ENCODE measurements at regions not wholly inside any gene's neighbourhood (a gene's known extent, or its start where the extent isn't known, plus 50 kb on each side); places are given as distances from the start of the nearest gene placed in this dataset.

DNA sequence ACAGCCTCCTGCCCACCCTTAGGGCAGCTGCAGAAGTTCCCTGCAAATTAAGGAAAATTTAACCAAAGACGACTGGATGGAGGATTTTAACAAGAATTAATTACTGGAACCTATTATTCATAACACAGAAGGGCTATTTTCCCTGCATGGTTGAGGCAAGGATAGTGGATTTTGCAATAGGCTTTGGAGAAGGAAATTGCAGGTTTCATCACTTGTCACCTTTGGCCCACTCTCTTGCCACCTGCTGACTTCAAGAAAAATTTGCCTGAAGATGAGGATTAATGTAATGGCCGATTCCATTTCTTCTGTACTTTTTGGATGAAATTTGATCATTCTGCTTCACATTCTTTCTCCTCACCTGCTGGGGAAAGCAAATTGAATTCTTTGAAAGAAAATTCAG is 261.7 kb downstream of the FGF9 start:
- TF ChIP-seq, protein P1, sequence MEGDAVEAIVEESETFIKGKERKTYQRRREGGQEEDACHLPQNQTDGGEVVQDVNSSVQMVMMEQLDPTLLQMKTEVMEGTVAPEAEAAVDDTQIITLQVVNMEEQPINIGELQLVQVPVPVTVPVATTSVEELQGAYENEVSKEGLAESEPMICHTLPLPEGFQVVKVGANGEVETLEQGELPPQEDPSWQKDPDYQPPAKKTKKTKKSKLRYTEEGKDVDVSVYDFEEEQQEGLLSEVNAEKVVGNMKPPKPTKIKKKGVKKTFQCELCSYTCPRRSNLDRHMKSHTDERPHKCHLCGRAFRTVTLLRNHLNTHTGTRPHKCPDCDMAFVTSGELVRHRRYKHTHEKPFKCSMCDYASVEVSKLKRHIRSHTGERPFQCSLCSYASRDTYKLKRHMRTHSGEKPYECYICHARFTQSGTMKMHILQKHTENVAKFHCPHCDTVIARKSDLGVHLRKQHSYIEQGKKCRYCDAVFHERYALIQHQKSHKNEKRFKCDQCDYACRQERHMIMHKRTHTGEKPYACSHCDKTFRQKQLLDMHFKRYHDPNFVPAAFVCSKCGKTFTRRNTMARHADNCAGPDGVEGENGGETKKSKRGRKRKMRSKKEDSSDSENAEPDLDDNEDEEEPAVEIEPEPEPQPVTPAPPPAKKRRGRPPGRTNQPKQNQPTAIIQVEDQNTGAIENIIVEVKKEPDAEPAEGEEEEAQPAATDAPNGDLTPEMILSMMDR (IDR thresholded peaks at IDR 0.05; ENCODE audit: insufficient read depth, low read length, missing control alignments), result no peak

DNA sequence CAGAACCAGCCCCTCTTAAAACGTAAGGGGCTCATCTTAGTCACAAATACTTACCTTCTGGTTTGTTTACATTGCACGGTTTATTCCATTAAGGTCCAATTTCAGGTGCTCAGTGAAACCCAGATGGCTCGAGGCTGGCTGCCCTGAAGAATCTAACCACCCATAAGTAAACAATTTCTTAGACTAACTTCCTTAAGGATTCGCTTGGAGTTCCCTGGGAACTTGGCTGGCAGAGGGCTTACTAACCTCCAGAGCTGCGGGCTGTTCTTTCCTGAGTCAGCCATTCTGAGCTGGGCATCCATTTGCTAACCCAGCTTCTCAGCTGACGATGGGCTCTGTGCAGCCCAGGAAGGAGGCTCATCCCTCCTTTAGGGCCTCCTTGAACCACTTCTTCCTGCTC is 262.1 kb downstream of the FGF9 start:
- DNase-seq (ENCODE audit: low read depth, low spot score), result no peak
- TF ChIP-seq, protein P1 (IDR thresholded peaks at IDR 0.05; ENCODE audit: insufficient read depth, low read length, missing control alignments), result no peak
- POLR2A ChIA-PET, result no interaction called here
- CTCF ChIA-PET, result no interaction called here
- H3K4me3 ChIP-seq (ENCODE audit: low read depth, low read length), result no peak overlapping the region

More for the DNA sequence above, 261.7 kb downstream of the FGF9 start:
- no peak for DNase-seq (ENCODE audit: low read depth, low spot score)
- ChIA-PET POLR2A (no interaction called here), CTCF (no interaction called here)
- H3K4me3 ChIP-seq (ENCODE audit: low read depth, low read length), result no peak overlapping the region

- CTCF ChIA-PET, result no interaction called here
- POLR2A ChIA-PET, result no interaction called here
- TF ChIP-seq, protein P1 (IDR thresholded peaks at IDR 0.05; ENCODE audit: insufficient read depth, low read length, missing control alignments), result no peak
- DNase-seq (ENCODE audit: low read depth, low spot score), result no peak
- no peak overlapping the region for H3K4me3 ChIP-seq (ENCODE audit: low read depth, low read length)
These were observed 263.4 kb downstream of the FGF9 start for GRCh38 chr13:21934284-21934683.

DNA sequence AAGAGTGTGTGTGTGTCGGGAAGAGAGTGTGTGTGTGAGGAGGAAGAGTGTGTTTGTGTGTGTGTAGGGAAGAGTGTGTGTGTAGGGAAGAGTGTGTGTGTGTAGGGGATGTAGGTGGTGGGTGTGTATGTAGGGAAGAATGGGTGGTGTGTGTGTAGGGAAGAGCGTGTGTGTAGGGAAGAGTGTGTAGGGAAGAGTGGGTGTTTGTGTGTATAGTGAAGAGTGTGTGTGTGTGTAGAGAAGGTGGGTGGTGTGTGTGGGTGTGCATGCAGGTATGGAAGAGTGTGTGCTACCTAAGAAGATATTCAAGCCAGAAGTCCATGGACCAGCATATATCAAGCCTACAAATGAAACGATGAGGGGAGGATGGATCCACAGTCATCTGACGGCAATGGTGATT is 265.8 kb downstream of the FGF9 start:
- ChIA-PET CTCF (no interaction called here), POLR2A (no interaction called here)
- no peak for DNase-seq (ENCODE audit: low read depth, low spot score)
- TF ChIP-seq, protein P1 (IDR thresholded peaks at IDR 0.05; ENCODE audit: insufficient read depth, low read length, missing control alignments), result no peak
- no peak overlapping the region for H3K4me3 ChIP-seq (ENCODE audit: low read depth, low read length)

DNA sequence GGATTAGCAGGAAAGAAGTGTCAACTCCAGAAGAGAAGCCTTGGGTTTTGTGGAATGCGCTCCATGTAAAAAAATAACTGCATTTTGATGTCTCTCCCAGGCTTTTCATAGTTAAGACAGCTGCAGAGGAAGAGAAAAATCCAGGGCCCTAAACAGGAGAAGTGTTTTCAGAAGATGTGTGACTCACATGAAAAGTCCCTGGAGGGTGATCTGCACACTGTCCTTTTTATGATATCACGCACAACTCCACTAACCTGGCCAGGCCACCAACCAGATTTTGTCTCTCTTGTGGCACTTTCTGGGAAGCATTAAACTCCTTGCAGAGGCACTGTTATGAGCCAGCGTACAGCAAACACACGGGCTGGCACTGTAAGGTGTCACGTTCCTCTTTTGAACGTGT is 267.3 kb downstream of the FGF9 start:
- ChIA-PET CTCF (no interaction called here), POLR2A (no interaction called here)
- H3K4me3 ChIP-seq (ENCODE audit: low read depth, low read length), result no peak overlapping the region
- no peak for DNase-seq (ENCODE audit: low read depth, low spot score)
- TF ChIP-seq, protein P1 (IDR thresholded peaks at IDR 0.05; ENCODE audit: insufficient read depth, low read length, missing control alignments), result no peak

DNA sequence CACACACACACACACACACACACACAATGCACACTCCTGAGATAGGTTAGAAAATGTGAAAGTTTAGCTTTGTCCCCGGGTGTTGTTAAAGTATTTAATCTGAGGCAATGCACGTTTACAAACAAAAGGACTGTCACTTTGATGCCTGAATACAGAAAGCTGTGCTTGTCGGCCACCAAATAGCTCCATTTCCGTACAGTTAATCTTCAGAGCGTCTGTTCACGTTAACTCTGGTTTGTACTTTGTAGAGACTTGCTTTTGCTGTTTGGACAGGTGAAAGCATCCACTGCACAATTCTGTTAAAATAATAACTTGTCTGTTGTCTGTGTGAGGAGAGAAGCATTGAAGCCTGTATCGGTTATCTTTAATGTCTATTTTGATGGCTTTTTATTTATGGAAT is 267.8 kb downstream of the FGF9 start:
- POLR2A ChIA-PET, result no interaction called here
- no peak for DNase-seq (ENCODE audit: low read depth, low spot score)
- TF ChIP-seq, protein P1 (IDR thresholded peaks at IDR 0.05; ENCODE audit: insufficient read depth, low read length, missing control alignments), result no peak
- CTCF ChIA-PET, result no interaction called here
- no peak overlapping the region for H3K4me3 ChIP-seq (ENCODE audit: low read depth, low read length)
